Astrocyte of the spinal cord (primary cell): ENCODE measurements at regions not wholly inside any gene's neighbourhood (a gene's known extent, or its start where the extent isn't known, plus 50 kb on each side); places are given as distances from the start of the nearest gene placed in this dataset.
"Not testable (repeated sequence)": the region's sequence is repeated elsewhere in the genome, so short reads cannot be mapped to it uniquely, and the experiment has no call there.

Experiments used
- DNase-seq: peaks from one replicate; pipeline ENCODE4 v3.0.0; 2011; ENCODE audit warnings: low read depth, low spot score
- H3K4me3 ChIP-seq: 2 replicates; pipeline ENCODE4 v1.5.1; 2011; ENCODE audit warnings: low read depth, mild to moderate bottlenecking, low read length, moderate library complexity
- in situ Hi-C: cut with HindIII; loops from 2 replicates; pipeline ENCODE4 v1.10.0; 2017; ENCODE audit warnings: low sequenced_read_pairs
- TF ChIP-seq, protein P1 (sequence below): IDR thresholded peaks from 2 replicates; pipeline ENCODE4 v1.5.1; 2012; ENCODE audit warnings: low read depth, mild to moderate bottlenecking, low read length, inconsistent platforms

GRCh38 chr5:57002959-57003485 lies 51.1 kb upstream of the MIER3 start:
- no peak overlapping the region for H3K4me3 ChIP-seq
- TF ChIP-seq, protein P1, sequence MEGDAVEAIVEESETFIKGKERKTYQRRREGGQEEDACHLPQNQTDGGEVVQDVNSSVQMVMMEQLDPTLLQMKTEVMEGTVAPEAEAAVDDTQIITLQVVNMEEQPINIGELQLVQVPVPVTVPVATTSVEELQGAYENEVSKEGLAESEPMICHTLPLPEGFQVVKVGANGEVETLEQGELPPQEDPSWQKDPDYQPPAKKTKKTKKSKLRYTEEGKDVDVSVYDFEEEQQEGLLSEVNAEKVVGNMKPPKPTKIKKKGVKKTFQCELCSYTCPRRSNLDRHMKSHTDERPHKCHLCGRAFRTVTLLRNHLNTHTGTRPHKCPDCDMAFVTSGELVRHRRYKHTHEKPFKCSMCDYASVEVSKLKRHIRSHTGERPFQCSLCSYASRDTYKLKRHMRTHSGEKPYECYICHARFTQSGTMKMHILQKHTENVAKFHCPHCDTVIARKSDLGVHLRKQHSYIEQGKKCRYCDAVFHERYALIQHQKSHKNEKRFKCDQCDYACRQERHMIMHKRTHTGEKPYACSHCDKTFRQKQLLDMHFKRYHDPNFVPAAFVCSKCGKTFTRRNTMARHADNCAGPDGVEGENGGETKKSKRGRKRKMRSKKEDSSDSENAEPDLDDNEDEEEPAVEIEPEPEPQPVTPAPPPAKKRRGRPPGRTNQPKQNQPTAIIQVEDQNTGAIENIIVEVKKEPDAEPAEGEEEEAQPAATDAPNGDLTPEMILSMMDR: no peak
- in situ Hi-C loops: no loop called here
- no peak for DNase-seq

DNA sequence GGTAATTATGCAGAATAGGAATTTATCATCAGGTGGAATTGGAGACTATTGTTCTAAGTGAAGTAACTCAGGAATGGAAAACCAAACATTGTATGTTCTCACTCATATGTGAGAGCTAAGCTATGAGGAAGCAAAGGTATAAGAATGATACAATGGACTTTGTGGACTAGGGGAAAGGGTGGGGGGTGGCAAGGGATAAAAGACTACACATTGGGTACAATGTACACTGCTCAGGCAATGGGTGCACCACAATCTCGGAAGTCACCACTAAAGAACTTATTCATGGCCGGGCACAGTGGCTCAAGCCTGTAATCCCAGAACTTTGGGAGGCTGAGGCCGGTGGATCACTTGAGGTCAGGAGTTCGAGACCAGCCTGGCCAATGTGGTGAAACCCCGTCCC lies 51.6 kb upstream of the MIER3 start:
- DNase-seq, in situ Hi-C loops: not testable (repeated sequence)

DNA sequence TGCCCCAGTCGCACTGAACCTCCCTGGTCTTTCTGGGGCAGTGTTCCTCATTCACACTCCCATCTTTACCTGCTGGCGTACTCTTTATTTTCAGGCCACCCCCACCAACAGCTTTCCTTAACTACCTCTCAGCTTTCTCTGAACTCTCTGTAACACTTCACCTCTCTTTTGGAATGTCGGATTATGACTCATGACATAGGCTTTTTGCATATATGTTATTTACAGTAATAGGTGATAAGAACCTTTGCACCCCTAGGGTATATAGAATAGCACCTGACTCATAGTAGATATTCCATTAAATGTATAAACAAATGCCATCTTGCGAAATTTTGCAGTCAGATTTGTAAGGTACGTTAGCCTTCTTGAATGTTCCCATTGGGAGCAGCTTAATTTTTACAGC lies 52.9 kb upstream of the MIER3 start:
- no peak overlapping the region for H3K4me3 ChIP-seq
- TF ChIP-seq, protein P1: no peak
- no peak for DNase-seq
- in situ Hi-C loops: no loop called here

More for the DNA sequence above, 51.6 kb upstream of the MIER3 start:
- H3K4me3 ChIP-seq: not testable (repeated sequence)

DNA sequence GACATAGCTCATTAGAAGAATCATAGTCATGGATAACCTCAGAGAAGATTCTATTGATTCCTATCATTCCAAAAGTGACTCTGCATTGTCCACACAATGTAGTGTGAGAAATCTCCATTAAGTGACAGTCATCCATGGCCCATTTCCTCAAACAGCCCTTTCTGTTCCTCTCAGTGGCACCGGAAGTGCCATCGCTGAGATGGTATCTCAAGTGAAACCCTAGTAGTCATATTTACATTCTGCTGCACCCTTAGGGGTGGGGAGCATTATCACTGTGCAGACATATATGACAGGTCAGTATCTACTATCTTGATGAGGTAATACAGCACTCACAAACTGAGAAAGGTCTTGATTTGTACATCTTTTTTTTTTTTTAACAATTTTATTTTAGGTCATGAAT lies 55.4 kb upstream of the MIER3 start:
- H3K4me3 ChIP-seq: no peak overlapping the region
- TF ChIP-seq, protein P1: no peak
- no peak for DNase-seq
- in situ Hi-C loops: no loop called here

DNA sequence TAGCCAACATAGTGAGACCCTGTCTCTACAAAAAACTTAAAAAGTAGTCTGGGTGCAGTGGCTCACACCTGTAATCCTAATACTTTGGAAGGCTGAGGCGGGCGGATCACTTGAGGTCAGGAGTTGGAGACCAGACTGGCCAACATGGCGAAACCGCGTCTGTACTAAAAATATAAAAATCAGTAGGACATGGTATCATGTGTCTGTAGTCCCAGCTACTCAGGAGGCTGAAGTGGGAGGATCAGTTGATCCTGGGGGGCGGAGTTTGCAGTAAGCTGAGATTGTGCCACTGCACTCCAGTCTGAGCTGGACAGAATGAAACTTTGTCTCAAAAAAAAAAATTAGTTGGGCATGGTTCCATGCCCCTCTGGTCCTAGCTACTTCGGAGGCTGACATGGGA lies 57.9 kb upstream of the MIER3 start:
- in situ Hi-C loops: no loop called here
- TF ChIP-seq, protein P1: no peak
- H3K4me3 ChIP-seq: no peak overlapping the region
- no peak for DNase-seq

GRCh38 chr5:57010786-57011185 lies 58.9 kb upstream of the MIER3 start:
- H3K4me3 ChIP-seq: no peak overlapping the region
- no peak for DNase-seq
- in situ Hi-C loops: no loop called here
- TF ChIP-seq, protein P1: no peak

DNA sequence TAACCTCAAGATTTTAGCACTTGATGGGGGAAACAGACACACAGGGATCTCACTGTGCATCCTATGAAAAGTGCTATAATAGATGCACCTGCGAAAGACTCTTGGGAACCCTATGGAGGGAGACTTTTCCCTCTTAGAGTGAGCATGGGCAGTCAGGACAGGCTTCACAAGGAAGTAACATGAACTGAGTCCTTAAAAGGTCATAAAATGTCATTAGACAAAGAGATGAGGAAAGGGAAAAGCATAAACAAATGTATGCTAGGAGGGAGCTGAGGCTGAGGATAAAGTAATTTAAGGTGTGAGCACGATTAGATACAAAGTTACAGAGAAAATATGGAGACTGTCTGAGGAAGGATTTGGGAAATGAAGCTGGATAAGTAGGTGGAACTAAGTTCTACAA lies 60.6 kb upstream of the MIER3 start:
- TF ChIP-seq, protein P1: no peak
- in situ Hi-C loops: no loop called here
- no peak overlapping the region for H3K4me3 ChIP-seq
- no peak for DNase-seq
